Esophagus muscularis mucosa (tissue), 4 donors: ENCODE measurements at regions not wholly inside any gene's neighbourhood (a gene's known extent, or its start where the extent isn't known, plus 50 kb on each side); places are given as distances from the start of the nearest gene placed in this dataset.

Experiments
- CTCF ChIP-seq, 3 experiments: fragments of 200-600 bp in 2 of 3; fragments of 450-650 bp in 1 of 3; sonication (generic) in 2 of 3; IDR thresholded peaks; one replicate each; pipeline ENCODE4 v1.5.1; 2017 to 2019; ENCODE audit warnings: antibody characterized with exemption in 3 of 3, mild to moderate bottlenecking in 2 of 3, moderate library complexity in 1 of 3
- EP300 ChIP-seq: sonication (generic); formaldehyde crosslinking; IDR thresholded peaks from one replicate; pipeline ENCODE4 v1.6.1; 2017; ENCODE audit warnings: antibody characterized with exemption
- POLR2A ChIP-seq: fragments of 450-650 bp; IDR thresholded peaks from one replicate; pipeline ENCODE4 v1.6.1; 2017; ENCODE audit warnings: antibody characterized with exemption, moderate library complexity, mild to moderate bottlenecking, low read depth
- POLR2AphosphoS5 ChIP-seq, 2 donors: sonication (generic); formaldehyde crosslinking; IDR thresholded peaks; one replicate each; pipeline ENCODE4 v1.6.1; 2017; ENCODE audit warnings: antibody characterized with exemption in 2 of 2

GRCh38 chr4:152075253-152075928, 314.6 kb upstream of the GATB start:
- TF ChIP-seq CTCF (IDR thresholded peaks at IDR 0.05) (no peak), POLR2AphosphoS5 (IDR thresholded peaks at IDR 0.05) (no peak), POLR2A (no peak), EP300 (no peak)
